ENCODE measurements at regions not wholly inside any gene's neighbourhood (a gene's known extent, or its start where the extent isn't known, plus 50 kb on each side); places are given as distances from the start of the nearest gene placed in this dataset.
A peak's percentile ranks its signal among the peaks of the same experiment; 100 is the strongest.

GRCh38 chr16:13435415-13435814, 484.5 kb upstream of the ERCC4 start:
- Mint-ChIP-seq H3K9me3 (no peaks in the 10 kb centered on the region), H3K27me3 (ENCODE audit: insufficient read depth, low read depth, poor library complexity) (peaks cover 6% of the 10 kb centered on the region), H3K4me3 (no peak overlapping the region), H3K27ac (no peak overlapping the region), H3K36me3 (ENCODE audit: low read depth) (no peaks in the 10 kb centered on the region; the same call in 2 of the 3 replicates), H3K4me1 (peaks cover 18% of the 10 kb centered on the region)
- H3K27ac ChIP-seq (ENCODE audit: low read depth): no peak overlapping the region
- no peaks in the 10 kb centered on the region for H4K20me1 ChIP-seq (replicated peaks; ENCODE audit: insufficient read depth)
- H3K9me2 ChIP-seq (ENCODE audit: insufficient read depth): no peaks in the 10 kb centered on the region
- no peak overlapping the region for H3K4me2 ChIP-seq
- DNase-seq (ENCODE audit: low spot score) (no peak), ATAC-seq (no peak)
- peaks cover 16% of the 10 kb centered on the region for H3K4me1 ChIP-seq (ENCODE audit: insufficient read depth)
- TF ChIP-seq STAT1 (IDR thresholded peaks at IDR 0.05; ENCODE audit: unreplicated experiment) (no peak), POLR2AphosphoS5 (IDR thresholded peaks at IDR 0.05; ENCODE audit: low read depth) (no peak), EZH2phosphoT487 (IDR thresholded peaks at IDR 0.05; ENCODE audit: unreplicated experiment) (no peak), EZH2 (IDR thresholded peaks at IDR 0.05; ENCODE audit: low read depth, unreplicated experiment) (no peak), ZNF114 (CRISPR knock-in tag; IDR thresholded peaks at IDR 0.05) (no peak), CREB1 (CRISPR knock-in tag; IDR thresholded peaks at IDR 0.05; ENCODE audit: low read depth) (no peak)
- TF ChIP-seq, protein P1, sequence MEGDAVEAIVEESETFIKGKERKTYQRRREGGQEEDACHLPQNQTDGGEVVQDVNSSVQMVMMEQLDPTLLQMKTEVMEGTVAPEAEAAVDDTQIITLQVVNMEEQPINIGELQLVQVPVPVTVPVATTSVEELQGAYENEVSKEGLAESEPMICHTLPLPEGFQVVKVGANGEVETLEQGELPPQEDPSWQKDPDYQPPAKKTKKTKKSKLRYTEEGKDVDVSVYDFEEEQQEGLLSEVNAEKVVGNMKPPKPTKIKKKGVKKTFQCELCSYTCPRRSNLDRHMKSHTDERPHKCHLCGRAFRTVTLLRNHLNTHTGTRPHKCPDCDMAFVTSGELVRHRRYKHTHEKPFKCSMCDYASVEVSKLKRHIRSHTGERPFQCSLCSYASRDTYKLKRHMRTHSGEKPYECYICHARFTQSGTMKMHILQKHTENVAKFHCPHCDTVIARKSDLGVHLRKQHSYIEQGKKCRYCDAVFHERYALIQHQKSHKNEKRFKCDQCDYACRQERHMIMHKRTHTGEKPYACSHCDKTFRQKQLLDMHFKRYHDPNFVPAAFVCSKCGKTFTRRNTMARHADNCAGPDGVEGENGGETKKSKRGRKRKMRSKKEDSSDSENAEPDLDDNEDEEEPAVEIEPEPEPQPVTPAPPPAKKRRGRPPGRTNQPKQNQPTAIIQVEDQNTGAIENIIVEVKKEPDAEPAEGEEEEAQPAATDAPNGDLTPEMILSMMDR (conservative IDR thresholded peaks at IDR 0.05; ENCODE audit: low read depth in 2 of 2): no peak
- no peaks in the 10 kb centered on the region for H3F3A ChIP-seq (replicated peaks; ENCODE audit: low read depth)
- H3K4me3 ChIP-seq: no peak overlapping the region
- no peak overlapping the region for H2AFZ ChIP-seq
- no peaks in the 10 kb centered on the region for H3K27me3 ChIP-seq (ENCODE audit: insufficient read depth)
- no peaks in the 10 kb centered on the region for H3K36me3 ChIP-seq (ENCODE audit: insufficient read depth)
- no peaks in the 10 kb centered on the region for H3K79me2 ChIP-seq (replicated peaks; ENCODE audit: insufficient read depth)

DNA sequence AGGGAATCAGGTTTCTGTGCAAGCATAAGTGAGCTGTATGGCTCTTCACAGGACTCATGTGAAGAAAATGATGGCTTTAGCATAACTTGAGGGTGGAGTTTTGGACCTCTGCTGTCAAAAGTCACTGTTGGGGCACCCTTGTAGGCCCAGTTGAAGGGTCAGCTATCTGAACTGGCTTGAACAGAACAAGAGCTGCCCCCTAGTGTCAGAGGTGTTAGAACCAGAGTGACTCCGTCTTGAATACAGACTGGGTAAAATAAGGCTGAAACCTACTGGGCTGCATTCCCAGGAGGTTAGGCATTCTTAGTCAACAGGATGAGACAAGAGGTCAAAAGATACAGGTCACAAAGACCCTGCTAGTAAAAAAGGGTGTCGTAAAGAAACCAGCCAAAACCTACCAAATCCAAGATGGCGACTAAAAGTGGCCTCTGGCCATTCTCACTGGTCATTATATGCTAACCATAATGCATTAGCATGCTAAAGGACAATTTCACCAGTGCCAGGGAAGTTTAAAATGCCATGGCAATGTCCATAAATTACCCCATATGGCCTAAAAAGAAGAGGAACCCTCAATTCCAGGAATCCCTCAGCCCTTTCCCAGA, 484.0 kb upstream of the ERCC4 start:
- Mint-ChIP-seq H3K4me1 (peaks cover 18% of the 10 kb centered on the region), H3K36me3 (ENCODE audit: low read depth) (no peaks in the 10 kb centered on the region; the same call in 2 of the 3 replicates), H3K27me3 (ENCODE audit: insufficient read depth, low read depth, poor library complexity) (peaks cover 6% of the 10 kb centered on the region), H3K9me3 (no peaks in the 10 kb centered on the region), H3K27ac (no peak overlapping the region), H3K4me3 (no peak overlapping the region)
- Histone ChIP-seq H3K27me3 (ENCODE audit: insufficient read depth) (no peaks in the 10 kb centered on the region), H3K9me2 (ENCODE audit: insufficient read depth) (no peaks in the 10 kb centered on the region; the same call in 1 of the 2 replicates), H3F3A (replicated peaks; ENCODE audit: low read depth) (no peaks in the 10 kb centered on the region), H3K4me1 (ENCODE audit: insufficient read depth) (peaks cover 16% of the 10 kb centered on the region), H4K20me1 (replicated peaks; ENCODE audit: insufficient read depth) (no peaks in the 10 kb centered on the region), H3K36me3 (ENCODE audit: insufficient read depth) (no peaks in the 10 kb centered on the region), H2AFZ (no peak overlapping the region), H3K4me2 (no peak overlapping the region), H3K79me2 (replicated peaks; ENCODE audit: insufficient read depth) (no peaks in the 10 kb centered on the region), H3K27ac (ENCODE audit: low read depth) (no peak overlapping the region), H3K4me3 (no peak overlapping the region)
- TF ChIP-seq, protein P1 (conservative IDR thresholded peaks at IDR 0.05; ENCODE audit: low read depth in 2 of 2): peak; percentile 60 to 80
- no peak for TF ChIP-seq STAT1 (IDR thresholded peaks at IDR 0.05; ENCODE audit: unreplicated experiment)
- no peak for TF ChIP-seq JUNB (IDR thresholded peaks at IDR 0.05; ENCODE audit: unreplicated experiment)
- peak; percentile 70 for DNase-seq (ENCODE audit: low spot score)
- ATAC-seq: peak; percentile 85
